Panc1 (cell line): ENCODE measurements at regions not wholly inside any gene's neighbourhood (a gene's known extent, or its start where the extent isn't known, plus 50 kb on each side); places are given as distances from the start of the nearest gene placed in this dataset.

Experiments used
- POLR2AphosphoS5 ChIP-seq: IDR thresholded peaks from 2 replicates; pipeline ENCODE4 v1.6.1; 2012; ENCODE audit warnings: mild to moderate bottlenecking, low read depth, low read length, moderate library complexity
- TCF7L2 ChIP-seq: IDR thresholded peaks from 2 replicates; pipeline ENCODE4 v1.6.1; 2011; ENCODE audit warnings: mild to moderate bottlenecking, low read depth, low read length, inconsistent platforms
- TF ChIP-seq, protein P1 (sequence below): fragments of 450-650 bp; IDR thresholded peaks from 2 replicates; pipeline ENCODE4 v1.5.1; 2017; ENCODE audit warnings: mild to moderate bottlenecking

DNA sequence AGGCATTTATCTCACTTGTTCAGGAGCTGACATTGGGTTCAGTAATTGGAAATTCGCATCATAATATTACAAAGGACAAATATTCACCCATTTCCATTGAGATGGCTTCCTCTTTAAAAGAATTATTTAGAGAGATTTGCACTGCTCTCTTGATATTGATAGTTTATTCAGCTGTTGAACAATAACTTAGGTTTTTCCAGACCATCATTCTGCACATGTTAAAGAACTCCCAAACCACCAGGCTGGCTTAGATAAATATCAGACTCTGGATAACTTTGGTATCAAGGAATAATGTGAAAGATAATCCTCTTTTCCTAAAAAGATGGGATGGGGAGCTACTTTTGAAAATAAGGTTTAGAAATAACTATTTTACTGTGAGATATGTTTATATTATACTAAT lies 154.0 kb downstream of the GASK1B start:
- TF ChIP-seq, protein P1, sequence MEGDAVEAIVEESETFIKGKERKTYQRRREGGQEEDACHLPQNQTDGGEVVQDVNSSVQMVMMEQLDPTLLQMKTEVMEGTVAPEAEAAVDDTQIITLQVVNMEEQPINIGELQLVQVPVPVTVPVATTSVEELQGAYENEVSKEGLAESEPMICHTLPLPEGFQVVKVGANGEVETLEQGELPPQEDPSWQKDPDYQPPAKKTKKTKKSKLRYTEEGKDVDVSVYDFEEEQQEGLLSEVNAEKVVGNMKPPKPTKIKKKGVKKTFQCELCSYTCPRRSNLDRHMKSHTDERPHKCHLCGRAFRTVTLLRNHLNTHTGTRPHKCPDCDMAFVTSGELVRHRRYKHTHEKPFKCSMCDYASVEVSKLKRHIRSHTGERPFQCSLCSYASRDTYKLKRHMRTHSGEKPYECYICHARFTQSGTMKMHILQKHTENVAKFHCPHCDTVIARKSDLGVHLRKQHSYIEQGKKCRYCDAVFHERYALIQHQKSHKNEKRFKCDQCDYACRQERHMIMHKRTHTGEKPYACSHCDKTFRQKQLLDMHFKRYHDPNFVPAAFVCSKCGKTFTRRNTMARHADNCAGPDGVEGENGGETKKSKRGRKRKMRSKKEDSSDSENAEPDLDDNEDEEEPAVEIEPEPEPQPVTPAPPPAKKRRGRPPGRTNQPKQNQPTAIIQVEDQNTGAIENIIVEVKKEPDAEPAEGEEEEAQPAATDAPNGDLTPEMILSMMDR, result no peak
- no peak for TF ChIP-seq POLR2AphosphoS5
- TF ChIP-seq TCF7L2, result no peak
